ENCODE measurements at regions not wholly inside any gene's neighbourhood (a gene's known extent, or its start where the extent isn't known, plus 50 kb on each side); places are given as distances from the start of the nearest gene placed in this dataset.
"Not testable (repeated sequence)": the region's sequence is repeated elsewhere in the genome, so short reads cannot be mapped to it uniquely, and the experiment has no call there.

DNA sequence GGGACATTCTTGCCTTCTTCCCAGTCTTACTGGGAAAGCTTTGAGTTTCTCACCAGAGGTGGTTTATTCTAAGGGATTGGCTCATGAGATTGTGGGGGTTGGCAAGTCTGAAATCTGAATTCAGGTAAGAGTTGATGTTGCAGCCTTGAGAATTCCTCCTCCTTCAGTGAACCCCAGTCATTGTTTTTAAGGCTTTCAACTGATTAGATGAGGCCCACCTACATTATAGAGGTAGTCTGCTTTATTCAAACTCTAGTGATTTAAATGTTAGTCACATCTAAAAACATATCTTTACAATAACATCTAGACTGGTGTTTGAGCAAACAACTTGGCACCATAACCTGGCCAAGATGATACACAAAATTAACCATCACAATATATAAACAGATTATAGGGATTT lies 156.5 kb upstream of the MED14 start:
- no peak for DNase-seq

- no peak for DNase-seq
Observed at GRCh38 chrX:40893251-40893910, 158.0 kb upstream of the MED14 start.

DNA sequence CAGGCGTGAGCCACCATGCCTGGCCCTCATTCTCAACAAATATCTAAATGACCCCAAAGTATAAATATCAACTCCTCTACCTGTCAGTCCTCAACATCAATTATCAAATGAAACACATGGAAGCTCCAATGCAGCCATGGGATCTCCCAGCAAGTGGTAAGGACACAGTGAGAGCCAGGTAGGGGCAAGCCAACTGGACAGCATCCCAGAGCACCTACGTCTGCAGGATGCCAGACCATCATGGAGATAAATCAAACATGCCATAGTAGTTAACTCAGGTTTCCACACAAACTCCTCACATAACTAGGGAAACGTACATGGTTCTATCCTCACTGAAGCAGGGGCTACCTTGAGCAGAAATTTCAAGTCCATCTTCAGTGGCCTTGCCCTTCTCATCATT lies 159.9 kb upstream of the MED14 start:
- DNase-seq: no peak

- DNase-seq: no peak
Observed at GRCh38 chrX:40897718-40898270, 162.5 kb upstream of the MED14 start.

DNA sequence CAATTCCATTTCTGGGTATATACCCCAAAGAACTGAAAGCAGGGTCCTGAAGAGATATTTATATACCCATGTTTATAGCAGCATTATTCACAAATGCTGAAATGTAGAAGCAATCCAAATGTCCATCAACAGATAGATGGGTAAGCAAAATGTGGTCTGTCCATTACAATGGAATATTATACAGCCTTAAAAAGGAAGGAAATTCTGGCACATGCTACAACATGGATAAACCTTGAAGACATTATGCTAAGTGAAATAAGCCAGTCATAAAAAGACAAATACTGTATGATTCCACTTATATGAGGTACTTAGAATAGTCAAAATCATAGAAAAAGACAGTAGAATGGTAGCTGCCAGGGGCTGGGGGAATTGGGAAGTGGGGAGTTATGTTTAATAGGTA lies 169.4 kb upstream of the MED14 start:
- not testable (repeated sequence) for DNase-seq

DNA sequence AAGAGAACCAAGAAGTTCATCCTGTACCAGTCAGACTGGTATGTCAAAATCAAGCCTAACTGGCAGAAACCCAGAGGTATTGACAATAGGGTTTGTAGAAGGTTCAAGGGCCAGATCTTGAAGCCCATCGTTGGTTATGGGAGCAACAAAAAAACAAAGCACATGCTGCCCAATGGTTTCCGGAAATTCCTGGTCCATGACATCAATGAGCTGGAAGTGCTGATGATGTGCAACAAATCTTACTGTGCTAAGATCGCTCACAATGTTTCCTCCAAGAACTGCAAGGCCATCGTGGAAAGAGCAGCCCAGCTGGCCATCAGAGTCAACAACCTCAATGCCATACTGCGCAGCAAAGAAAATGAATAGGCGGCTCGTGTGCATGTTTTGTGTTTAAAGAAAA lies 172.7 kb upstream of the MED14 start:
- DNase-seq: no peak

- peak; percentile 2 to 50 for DNase-seq
Observed at GRCh38 chrX:40908857-40909475, 173.6 kb upstream of the MED14 start.

GRCh38 chrX:40912166-40912565 lies 173.1 kb upstream of the USP9X start:
- DNase-seq: no peak

DNA sequence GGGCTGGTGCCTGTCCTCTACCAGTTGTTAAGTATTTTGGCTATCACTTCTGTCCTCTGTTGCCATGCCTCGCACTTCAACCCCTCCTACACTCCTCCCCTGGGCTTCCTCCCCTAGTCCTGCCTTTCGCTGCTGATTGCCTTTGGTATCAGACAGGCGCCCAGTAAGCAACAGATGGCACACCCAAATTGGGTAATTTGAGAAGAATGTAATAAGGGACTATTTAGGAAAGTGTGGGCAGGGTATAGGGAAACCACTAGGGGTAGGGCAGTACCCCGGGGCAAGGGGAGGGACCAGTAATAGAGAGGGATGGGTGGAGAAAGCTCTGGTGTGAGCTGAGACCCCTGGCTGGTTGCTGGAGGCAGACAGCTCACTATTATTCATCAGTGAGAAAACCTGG lies 172.7 kb upstream of the USP9X start:
- no peak for DNase-seq

- DNase-seq: no peak
Observed at GRCh38 chrX:40920351-40920750, 164.9 kb upstream of the USP9X start.

DNA sequence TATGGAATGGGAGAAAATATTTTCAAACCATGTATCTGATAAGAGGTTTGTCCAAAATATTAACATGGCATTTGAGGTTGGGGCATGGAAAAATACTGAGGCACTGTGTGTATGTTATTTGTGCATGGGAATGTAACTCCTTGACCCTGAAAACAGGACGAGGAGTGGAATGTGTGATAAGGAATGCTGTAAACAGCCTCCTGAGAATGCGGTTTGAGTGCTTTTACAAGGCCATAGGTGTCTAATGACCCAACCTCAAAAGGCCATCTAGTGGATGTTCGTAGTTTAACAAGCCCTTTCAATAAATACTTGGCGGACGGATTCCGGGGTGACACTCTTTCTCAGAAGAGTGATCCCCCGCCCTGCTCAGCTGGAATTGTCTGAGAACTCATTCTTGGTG lies 162.9 kb upstream of the USP9X start:
- DNase-seq: peak in 1 of 2 experiments; percentile 13

DNA sequence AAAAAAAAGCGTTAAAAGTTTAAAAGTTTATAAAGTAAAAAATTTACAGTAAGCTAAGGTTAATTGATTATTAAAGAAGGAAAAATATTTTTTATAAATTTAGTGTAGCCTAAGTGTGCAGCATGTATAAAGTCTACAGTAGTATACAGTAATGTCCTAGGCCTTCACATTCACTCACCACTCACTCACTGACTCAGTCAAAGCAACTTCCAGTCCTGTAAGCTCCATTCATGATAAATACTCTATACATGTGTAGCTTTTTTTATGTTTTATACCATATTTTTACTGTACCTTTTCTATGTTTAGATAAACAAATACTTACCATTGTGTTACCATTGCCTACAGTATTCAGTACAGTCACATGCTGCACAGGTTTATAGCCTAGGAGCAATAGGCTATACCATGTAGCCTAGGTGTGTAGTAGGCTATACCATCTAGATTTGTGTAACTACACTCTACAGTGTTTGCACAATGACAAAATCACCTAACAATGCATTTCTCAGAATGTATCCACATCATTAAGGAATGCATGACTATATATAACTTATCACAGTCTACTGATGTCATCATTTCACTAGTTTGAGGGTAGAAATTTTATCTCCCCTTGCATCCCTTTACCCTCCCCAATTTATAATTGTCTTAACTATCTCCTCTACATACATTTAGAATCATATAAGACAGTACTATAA lies 158.4 kb upstream of the USP9X start:
- DNase-seq: not testable (repeated sequence)

DNA sequence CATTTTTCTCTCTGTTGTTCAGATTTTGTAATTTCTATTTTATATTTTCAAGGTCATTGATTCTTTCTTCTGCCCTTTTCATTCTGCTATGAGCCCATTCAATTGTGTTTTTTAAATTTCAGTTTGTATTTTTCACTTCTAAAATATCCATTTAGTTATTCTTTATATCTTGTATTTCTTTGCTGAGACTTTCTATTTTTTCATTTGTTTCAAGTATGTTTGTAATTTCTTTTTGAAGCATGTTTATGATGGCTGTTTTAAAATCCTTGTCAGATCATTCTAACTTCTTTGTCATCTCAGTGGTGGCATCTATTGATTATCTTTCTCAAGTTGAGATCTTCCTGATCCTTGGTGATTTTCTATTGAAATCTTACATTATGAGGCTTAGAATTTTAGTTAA lies 157.2 kb upstream of the USP9X start:
- DNase-seq: no peak

DNA sequence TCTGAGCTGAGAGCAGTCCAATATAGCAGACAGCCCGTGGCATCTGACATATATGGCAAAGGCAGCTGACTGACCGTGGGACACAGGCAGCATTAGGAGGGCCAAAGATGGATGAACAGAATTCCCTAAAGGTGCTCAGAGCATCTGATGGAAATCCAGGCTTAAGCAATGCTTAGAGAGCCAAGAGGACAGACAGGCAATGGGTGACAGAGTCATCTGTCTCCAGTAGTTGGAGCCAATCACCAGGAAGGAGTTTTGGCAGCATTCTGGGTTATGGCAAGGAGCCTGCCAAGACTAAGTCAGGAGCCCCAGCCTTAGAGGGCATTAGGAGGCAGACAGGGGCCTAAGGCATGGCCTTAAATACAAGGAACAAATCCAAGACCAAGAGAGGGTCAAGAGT lies 153.3 kb upstream of the USP9X start:
- no peak for DNase-seq

GRCh38 chrX:40933132-40933705 lies 152.0 kb upstream of the USP9X start:
- no peak for DNase-seq

- no peak for DNase-seq
Observed at GRCh38 chrX:40933706-40934425, 151.4 kb upstream of the USP9X start.

DNA sequence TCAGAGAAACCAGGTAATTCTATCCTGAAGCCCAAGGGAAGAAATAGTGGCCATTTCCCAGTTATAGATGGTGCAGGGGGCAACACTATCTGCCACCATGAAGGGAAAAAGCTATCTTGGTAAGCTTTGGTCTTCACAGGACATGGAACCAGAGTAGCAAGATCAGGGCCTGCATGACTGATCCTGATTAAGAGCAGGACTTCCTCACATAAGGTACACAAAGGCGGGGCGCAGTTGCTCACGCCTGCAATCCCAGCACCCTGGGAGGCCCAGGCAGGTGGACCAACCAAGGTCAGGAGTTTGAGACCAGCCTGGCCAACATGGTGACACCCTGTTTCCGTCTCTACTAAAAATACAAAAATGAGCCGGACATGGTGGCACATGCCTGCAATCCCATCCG lies 148.4 kb upstream of the USP9X start:
- no peak for DNase-seq

DNA sequence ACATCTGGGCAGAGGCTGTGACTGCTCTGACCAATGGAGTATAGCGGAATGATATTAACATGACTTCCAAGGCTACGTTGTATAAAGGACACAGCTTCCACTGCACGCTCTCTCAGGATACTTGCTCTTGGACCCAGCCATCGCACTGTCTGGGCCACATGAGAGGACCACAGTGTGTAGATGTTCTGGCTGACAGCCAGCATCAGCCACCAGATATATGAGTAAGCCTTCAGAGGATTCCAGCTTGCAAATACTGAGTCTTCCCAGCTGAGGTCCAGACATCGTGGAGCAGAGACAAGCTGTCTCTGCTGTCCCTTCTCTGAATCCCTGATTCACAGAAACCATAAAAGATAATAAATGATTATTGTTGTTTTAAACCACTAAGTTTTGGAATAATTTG lies 146.8 kb upstream of the USP9X start:
- no peak for DNase-seq

GRCh38 chrX:40943093-40943641 lies 142.1 kb upstream of the USP9X start:
- DNase-seq: no peak

GRCh38 chrX:40945361-40945713 lies 139.9 kb upstream of the USP9X start:
- DNase-seq: peak in 1 of 2 experiments; percentile 21

- DNase-seq: no peak
Observed at GRCh38 chrX:40947276-40947675, 138.0 kb upstream of the USP9X start.

- no peak for DNase-seq
Observed at GRCh38 chrX:40949071-40949470, 136.2 kb upstream of the USP9X start.

- DNase-seq: no peak
Observed at GRCh38 chrX:40950546-40950945, 134.7 kb upstream of the USP9X start.

Measured in SW 1271 (cell line).